H1 (cell line): ENCODE measurements at regions not wholly inside any gene's neighbourhood (a gene's known extent, or its start where the extent isn't known, plus 50 kb on each side); places are given as distances from the start of the nearest gene placed in this dataset.

Experiments used
- CTCF ChIP-seq, 3 experiments: IDR thresholded peaks; 1 replicate in 2 of 3; 2 replicates in 1 of 3; pipeline versions ENCODE4 v1.5.1 to v1.6.1; 2011; ENCODE audit warnings: low read length in 3 of 3, mild to moderate bottlenecking in 3 of 3, inconsistent platforms in 2 of 3, low read depth in 1 of 3, moderate library complexity in 1 of 3; ENCODE audit not compliant: insufficient read depth in 1 of 3; ENCODE audit errors: control extremely low read depth in 1 of 3
- SP1 ChIP-seq: IDR thresholded peaks from 2 replicates; pipeline ENCODE4 v1.6.1; 2011; ENCODE audit warnings: low read depth, low read length

GRCh38 chr12:14200598-14200997 lies 164.9 kb upstream of the ATF7IP start:
- TF ChIP-seq SP1 (no peak), CTCF (IDR thresholded peaks at IDR 0.05; ENCODE audit: control extremely low read depth in 1 of 3, insufficient read depth in 1 of 3, low read depth in 1 of 3, low read length in 3 of 3) (no peak)
